ENCODE measurements at regions not wholly inside any gene's neighbourhood (a gene's known extent, or its start where the extent isn't known, plus 50 kb on each side); places are given as distances from the start of the nearest gene placed in this dataset.

DNA sequence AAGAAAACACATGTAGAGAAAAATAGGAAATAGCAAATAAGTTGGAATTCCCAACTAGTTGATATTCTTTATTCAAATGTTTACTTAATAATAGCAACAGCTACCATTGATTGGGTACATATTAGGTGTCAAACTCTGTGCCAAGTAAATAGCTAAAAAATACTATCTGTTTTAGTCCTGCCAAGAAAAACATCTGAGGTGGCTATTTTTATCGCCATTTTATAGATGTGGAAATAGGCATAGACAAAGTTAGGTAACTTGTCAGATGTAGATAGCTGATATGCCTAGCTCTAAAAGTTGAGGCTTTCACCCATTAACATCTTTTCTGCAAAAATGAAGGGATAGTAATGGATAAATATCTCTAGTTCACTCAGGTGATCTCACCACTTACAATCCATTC, 549.2 kb upstream of the ID4 start:
- TF ChIP-seq TAF1 (IDR thresholded peaks at IDR 0.05; ENCODE audit: low read depth) (no peak), EZH2 (IDR thresholded peaks at IDR 0.05; ENCODE audit: borderline replicate concordance, insufficient read depth, low read length, poor library complexity, severe bottlenecking) (no peak), POLR2AphosphoS5 (IDR thresholded peaks at IDR 0.05) (no peak)
- TF ChIP-seq, protein P1, sequence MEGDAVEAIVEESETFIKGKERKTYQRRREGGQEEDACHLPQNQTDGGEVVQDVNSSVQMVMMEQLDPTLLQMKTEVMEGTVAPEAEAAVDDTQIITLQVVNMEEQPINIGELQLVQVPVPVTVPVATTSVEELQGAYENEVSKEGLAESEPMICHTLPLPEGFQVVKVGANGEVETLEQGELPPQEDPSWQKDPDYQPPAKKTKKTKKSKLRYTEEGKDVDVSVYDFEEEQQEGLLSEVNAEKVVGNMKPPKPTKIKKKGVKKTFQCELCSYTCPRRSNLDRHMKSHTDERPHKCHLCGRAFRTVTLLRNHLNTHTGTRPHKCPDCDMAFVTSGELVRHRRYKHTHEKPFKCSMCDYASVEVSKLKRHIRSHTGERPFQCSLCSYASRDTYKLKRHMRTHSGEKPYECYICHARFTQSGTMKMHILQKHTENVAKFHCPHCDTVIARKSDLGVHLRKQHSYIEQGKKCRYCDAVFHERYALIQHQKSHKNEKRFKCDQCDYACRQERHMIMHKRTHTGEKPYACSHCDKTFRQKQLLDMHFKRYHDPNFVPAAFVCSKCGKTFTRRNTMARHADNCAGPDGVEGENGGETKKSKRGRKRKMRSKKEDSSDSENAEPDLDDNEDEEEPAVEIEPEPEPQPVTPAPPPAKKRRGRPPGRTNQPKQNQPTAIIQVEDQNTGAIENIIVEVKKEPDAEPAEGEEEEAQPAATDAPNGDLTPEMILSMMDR (IDR thresholded peaks at IDR 0.05; ENCODE audit: poor library complexity, severe bottlenecking), result no peak
